HK-2 (cell line): ENCODE measurements at regions not wholly inside any gene's neighbourhood (a gene's known extent, or its start where the extent isn't known, plus 50 kb on each side); places are given as distances from the start of the nearest gene placed in this dataset.
"Not testable (repeated sequence)": the region's sequence is repeated elsewhere in the genome, so short reads cannot be mapped to it uniquely, and the experiment has no call there.

ENCODE experiments used
- DNase-seq: peaks from one replicate; pipeline ENCODE4 v3.0.0-alpha.2; 2018; ENCODE audit not compliant: unreplicated experiment

GRCh38 chr13:106101201-106101600 is 434.3 kb downstream of the EFNB2 start:
- DNase-seq = no peak

GRCh38 chr13:106100171-106100919 is 435.1 kb downstream of the EFNB2 start:
- no peak for DNase-seq

- no peak for DNase-seq
Measured at GRCh38 chr13:106099765-106100164, 435.7 kb downstream of the EFNB2 start.

DNA sequence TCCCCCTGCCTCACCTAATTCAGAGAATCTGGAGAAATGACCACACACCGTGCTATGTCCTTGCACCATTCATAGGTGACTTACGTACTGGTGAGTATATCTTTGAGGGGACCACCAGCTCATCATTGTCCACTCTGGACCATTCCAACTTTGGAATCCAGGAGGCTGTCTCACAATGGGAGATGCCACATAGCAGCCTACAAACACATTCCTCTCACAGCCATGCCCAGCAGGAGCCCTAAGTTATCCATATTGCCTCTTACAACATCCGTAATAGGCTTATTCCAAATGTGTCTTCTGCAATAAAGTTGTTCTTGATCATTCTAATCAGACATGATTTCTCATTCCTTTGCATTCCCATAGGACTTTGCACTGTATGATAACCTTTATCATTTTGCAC is 436.7 kb downstream of the EFNB2 start:
- no peak for DNase-seq

GRCh38 chr13:106096661-106097092 is 438.8 kb downstream of the EFNB2 start:
- DNase-seq = no peak

DNA sequence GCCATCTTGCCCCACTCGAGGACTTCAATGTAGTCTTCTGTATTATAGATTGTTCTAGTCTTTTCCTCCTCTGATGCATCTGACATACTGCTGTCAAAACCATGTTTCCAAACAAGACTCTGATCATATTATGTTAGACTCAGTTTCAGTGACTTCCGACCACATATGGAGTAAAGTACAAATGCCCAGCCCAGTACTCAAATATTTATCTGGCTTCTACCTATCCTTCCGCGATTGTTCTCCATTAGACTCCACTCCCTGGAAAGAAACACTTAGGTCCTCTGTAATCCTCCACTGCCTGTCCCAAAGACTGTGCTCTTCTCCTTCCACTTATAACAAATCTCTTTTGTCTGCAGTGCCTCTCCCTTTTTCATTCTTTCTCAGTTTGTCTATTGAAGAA is 439.5 kb downstream of the EFNB2 start:
- no peak for DNase-seq

DNA sequence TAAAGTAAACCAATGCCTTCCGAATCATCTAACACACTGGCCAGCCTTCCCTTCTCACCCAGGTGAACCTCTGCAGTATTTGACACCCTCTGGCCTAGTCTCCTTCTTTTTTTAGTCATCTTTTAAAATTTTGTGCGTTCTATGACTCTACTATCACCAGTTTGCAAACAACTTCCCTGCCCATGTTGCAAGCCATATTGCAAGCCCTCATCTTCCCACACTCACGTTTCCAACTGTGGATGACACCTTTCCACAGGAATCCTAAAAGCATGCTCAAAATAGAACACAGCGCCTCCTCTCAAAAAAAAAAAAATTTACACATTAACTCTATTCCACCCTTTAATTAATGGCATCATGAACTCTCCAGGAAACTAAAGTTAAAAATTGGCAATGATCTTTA is 440.1 kb downstream of the EFNB2 start:
- DNase-seq = no peak

DNA sequence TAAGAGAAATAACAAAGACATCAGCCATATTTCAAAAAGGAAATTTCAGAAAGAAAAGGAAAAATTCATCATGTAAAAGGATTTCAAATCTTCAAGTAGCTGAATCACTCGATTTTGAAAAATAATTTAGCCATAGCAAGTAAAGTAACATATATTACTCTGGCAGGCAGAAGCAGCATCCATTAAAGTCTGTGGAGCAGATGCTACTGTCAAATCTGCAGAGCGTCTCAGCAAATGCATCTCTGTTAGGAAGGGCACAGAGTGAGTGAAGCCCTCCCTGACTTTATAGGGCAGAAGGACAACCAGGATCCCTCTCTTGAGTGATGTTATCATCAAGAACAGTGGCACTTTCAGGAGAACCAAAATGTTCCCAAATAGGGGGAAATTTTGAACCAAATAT is 445.5 kb downstream of the EFNB2 start:
- no peak for DNase-seq

DNA sequence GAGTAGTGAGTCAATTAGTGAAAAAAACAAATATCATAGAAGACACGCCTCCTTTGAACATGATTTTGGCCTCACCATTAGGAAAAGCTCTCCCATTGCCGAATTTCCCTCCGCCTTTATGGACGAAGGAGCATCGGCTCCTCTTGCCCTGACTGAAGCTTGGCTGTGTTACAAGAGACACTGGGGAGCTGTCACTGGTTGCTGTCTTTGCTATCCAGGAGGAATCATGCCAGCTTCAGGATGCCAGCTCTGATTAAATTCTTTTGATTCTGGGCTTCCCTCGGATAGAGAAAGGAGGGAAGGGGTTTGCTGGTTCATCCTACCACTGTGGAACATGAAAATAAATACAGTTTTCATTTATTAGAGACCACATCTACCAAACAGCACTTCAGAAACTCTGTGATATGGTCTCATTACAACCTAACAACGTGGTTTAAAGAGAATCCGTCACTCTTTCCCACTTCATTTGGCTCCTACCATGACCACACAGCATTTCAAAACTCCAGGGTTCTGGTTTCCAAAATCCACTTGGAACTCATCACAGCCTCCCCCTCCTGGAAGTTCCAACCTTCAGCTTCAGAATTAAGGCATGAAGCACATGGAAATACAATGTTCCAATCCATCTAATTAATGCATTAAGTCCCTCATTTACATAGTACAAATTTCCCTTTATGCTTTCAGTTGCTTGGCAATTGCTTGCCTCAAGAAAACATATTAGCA is 446.0 kb downstream of the EFNB2 start:
- DNase-seq = no peak

DNA sequence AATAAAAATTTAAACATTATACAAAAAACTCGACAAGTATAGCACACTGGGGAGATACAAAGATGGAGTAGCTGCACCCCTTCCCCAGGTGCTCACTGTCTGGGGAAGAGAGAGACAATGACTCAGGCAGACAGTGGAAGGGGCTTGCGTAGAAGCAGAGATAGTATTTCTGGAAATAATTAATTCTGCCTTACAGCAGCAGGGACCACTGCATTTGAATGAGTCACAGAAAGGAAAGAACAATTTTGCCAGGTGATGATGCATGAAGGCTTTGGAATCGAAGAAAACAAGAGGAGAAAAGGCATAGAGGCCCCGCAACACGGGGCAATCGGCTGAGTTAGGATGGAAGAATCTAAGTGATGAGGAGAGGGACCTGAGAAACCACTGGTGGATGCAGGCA is 447.4 kb downstream of the EFNB2 start:
- DNase-seq = no peak

GRCh38 chr13:106087201-106087600 is 448.3 kb downstream of the EFNB2 start:
- DNase-seq = no peak

GRCh38 chr13:106083620-106084350 is 451.7 kb downstream of the EFNB2 start:
- no peak for DNase-seq

- DNase-seq = not testable (repeated sequence)
Measured at GRCh38 chr13:106081221-106081620, 454.2 kb downstream of the EFNB2 start.

- DNase-seq = no peak
Measured at GRCh38 chr13:106078191-106078590, 457.3 kb downstream of the EFNB2 start.

DNA sequence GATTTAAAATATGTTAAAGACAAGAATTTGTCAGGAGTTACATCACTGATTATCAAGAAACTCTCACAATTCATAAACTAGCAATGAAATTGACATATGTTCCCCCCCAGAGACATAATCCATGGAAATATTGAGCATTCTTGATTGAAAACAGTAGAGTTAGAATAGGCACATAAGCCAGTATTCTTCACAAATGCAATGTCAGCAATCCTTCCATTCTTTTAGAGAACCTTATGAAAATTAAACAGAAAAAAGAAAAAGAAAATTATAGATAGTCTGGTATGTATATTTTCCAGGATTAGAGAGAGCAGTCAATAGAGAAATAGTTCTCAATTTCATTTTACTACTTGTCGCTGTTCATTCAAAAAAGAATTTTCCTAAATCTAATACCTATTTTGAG is 458.4 kb downstream of the EFNB2 start:
- DNase-seq = no peak

- DNase-seq = no peak
Measured at GRCh38 chr13:106072014-106072413, 463.4 kb downstream of the EFNB2 start.

DNA sequence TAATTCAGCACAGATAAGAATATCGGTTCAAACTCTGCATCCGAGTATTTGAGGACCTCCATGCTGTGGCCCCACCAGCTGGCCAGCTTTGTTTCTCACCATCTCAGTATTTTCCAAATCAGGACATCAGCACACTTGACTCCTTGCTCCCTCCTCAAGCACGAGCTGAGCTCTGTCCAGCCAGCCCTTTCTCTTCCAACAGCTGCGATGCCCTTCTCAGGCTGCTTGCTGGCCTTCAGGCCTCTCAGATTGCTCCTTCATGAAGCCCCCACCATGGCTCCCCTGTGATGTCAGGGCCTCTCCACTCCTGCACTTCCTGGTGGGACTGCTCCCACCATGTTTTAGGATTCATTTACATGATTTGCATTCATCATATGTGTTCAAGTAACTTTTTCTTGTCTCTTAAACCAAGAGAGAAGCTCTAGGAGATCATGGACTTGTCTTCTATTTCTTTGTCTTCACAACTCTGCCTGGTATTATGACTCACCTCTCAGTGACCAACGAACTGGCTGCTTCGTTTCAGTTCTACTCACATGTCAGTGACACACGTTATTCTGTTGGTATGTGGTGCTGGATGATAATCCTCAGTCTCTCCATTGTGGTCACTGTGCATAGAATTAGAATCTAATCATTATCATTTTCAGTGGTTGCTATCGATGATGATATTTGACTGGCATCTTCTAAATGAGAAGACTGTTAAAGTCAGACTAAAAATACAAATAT is 471.7 kb downstream of the EFNB2 start:
- DNase-seq = peak; percentile 10

GRCh38 chr13:106061781-106062180 is 473.7 kb downstream of the EFNB2 start:
- no peak for DNase-seq

GRCh38 chr13:106056851-106057250 is 478.6 kb downstream of the EFNB2 start:
- no peak for DNase-seq

GRCh38 chr13:106052200-106052767 is 483.2 kb downstream of the EFNB2 start:
- no peak for DNase-seq

GRCh38 chr13:106049171-106049570 is 486.3 kb downstream of the EFNB2 start:
- no peak for DNase-seq

DNA sequence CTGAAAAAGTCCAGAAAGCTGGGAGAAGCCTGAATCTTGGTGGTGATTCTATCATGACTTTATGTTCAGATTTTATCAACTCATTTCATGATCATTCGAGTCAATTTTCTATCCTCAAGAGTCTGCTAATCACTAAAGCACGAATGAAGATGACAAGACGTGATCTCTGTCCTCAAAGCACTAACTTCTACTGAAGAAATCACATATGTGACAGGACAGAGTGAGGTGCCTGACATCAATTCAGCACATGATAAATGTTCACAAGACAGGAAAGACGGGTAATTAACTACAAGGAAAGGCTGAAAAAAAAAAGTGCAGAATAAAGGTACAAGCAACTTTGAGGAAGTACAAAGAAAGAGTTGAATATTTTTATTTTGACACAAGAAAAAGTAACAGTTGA is 487.1 kb downstream of the EFNB2 start:
- no peak for DNase-seq
